HepG2 (cell line): ENCODE measurements at regions not wholly inside any gene's neighbourhood (a gene's known extent, or its start where the extent isn't known, plus 50 kb on each side); places are given as distances from the start of the nearest gene placed in this dataset.

Source experiments
- ATAC-seq: fragments of 200-7000 bp; cut with Tn5 transposase; 3 replicates; pipeline ENCODE4 v1.9.1; 2020; ENCODE audit warnings: mild to moderate bottlenecking, moderate library complexity
- BruUV-seq: library from RNA; stranded (reverse); fragments of 400-500 nt; replicated peaks from 2 replicates; lab custom pipeline; 2021; lab: Mats Ljungman, UMichigan
- CTCF ChIA-PET: fragments of 300-600 bp; formaldehyde crosslinking; extraction: SDS; loops from one replicate; lab custom pipeline; 2021; ENCODE audit warnings: low total read pairs, inconsistent platforms, low intra/inter-chr PET ratio; lab: Yijun Ruan, JAX
- POLR2A ChIA-PET: fragments of 350-600 bp; sonication (Branson Sonifier 250); formaldehyde crosslinking; loops from one replicate; lab custom pipeline; 2020; ENCODE audit warnings: antibody characterized with exemption, inconsistent platforms; lab: Yijun Ruan, JAX
- DNase-seq: peaks from one replicate; pipeline ENCODE4 v3.0.0-alpha.2; 2015; ENCODE audit warnings: low spot score
- FAIRE-seq: peaks from 3 replicates; lab custom pipeline; 2011; peaks lifted over from hg19 to GRCh38; lab: Jason Lieb, UNC
- H2AFZ ChIP-seq: one replicate; pipeline ENCODE4 v1.6.1; 2011; ENCODE audit warnings: low read length, inconsistent platforms
- H3K27ac ChIP-seq: fragments of 300-600 bp; 3 replicates; pipeline ENCODE4 v1.8.0; 2011; ENCODE audit warnings: mixed run types, mild to moderate bottlenecking, mixed read lengths, low read length, inconsistent platforms; ENCODE audit not compliant: insufficient read depth; ENCODE audit errors: extremely low read length
- H3K27me3 ChIP-seq, 2 experiments: fragments of 200-600 bp in 1 of 2; 2 replicates in 1 of 2; 3 replicates in 1 of 2; pipeline versions ENCODE4 v1.6.0 to v1.8.0; 2011; ENCODE audit warnings: low read length in 2 of 2, mild to moderate bottlenecking in 2 of 2, moderate library complexity in 2 of 2, inconsistent platforms in 1 of 2; ENCODE audit not compliant: insufficient read depth in 2 of 2, control insufficient read depth in 1 of 2
- H3K36me3 ChIP-seq, 2 experiments: fragments of 200-600 bp in 1 of 2; replicated peaks in 1 of 2; 2 replicates in 1 of 2; 3 replicates in 1 of 2; pipeline versions ENCODE4 v1.5.1 to v1.8.0; 2011; ENCODE audit warnings: low read length in 2 of 2, inconsistent platforms in 1 of 2; ENCODE audit not compliant: insufficient read depth in 2 of 2, control insufficient read depth in 1 of 2
- H3K4me1 ChIP-seq: 2 replicates; pipeline ENCODE4 v1.5.1; 2012; ENCODE audit warnings: low read length, inconsistent platforms; ENCODE audit not compliant: insufficient read depth
- H3K4me2 ChIP-seq: 2 replicates; pipeline ENCODE4 v1.6.0; 2011; ENCODE audit warnings: low read depth, low read length, inconsistent platforms
- H3K4me3 ChIP-seq, 3 experiments: fragments of 200-600 bp in 1 of 3; sonication (generic), shearing (Covaris generic) in 1 of 3; replicated peaks in 1 of 3; 2 replicates each; pipeline ENCODE4 v1.5.1; 2011 to 2016; ENCODE audit warnings: low read length in 3 of 3, inconsistent platforms in 2 of 3, low read depth in 2 of 3, mild to moderate bottlenecking in 2 of 3, control low read depth in 1 of 3, mixed read lengths in 1 of 3; ENCODE audit not compliant: insufficient read depth in 1 of 3
- H3K79me2 ChIP-seq: one replicate; pipeline ENCODE4 v1.6.1; 2011; ENCODE audit warnings: low read length, inconsistent platforms; ENCODE audit not compliant: insufficient read depth
- H3K9ac ChIP-seq: 2 replicates; pipeline ENCODE4 v1.6.0; 2011; ENCODE audit warnings: mild to moderate bottlenecking, low read depth, low read length, inconsistent platforms; ENCODE audit not compliant: insufficient read depth
- H3K9me3 ChIP-seq: 2 replicates; pipeline ENCODE4 v1.5.1; 2012; ENCODE audit warnings: mild to moderate bottlenecking, low read length
- H4K20me1 ChIP-seq: 2 replicates; pipeline ENCODE4 v1.6.0; 2011; ENCODE audit warnings: inconsistent platforms, mild to moderate bottlenecking, low read length, moderate library complexity; ENCODE audit not compliant: insufficient read depth
- CBX1 ChIP-seq: IDR thresholded peaks from one replicate; pipeline ENCODE4 v1.6.1; 2016; ENCODE audit warnings: antibody characterized with exemption, low read depth
- DNMT3B ChIP-seq: conservative IDR thresholded peaks from 2 replicates; pipeline ENCODE4 v1.6.1; 2016; ENCODE audit warnings: missing biosample characterization, control low read depth
- FOXA1 ChIP-seq, 2 experiments: fragments of 450-650 bp in 1 of 2; sonication (generic) in 1 of 2; formaldehyde crosslinking in 1 of 2; IDR thresholded peaks; 2 replicates each; pipeline versions ENCODE4 v1.4.0 to v1.6.1; 2016 to 2020; ENCODE audit warnings: missing genetic modification reagents in 1 of 2
- HMG20A ChIP-seq: IDR thresholded peaks from 2 replicates; pipeline ENCODE4 v1.6.1; 2016; ENCODE audit warnings: borderline replicate concordance
- KAT8 ChIP-seq: IDR thresholded peaks from 2 replicates; pipeline ENCODE4 v1.6.1; 2016; ENCODE audit warnings: missing genetic modification reagents, missing compliant biosample characterization
- MAFF ChIP-seq: IDR thresholded peaks from 2 replicates; pipeline ENCODE4 v1.6.1; 2011; ENCODE audit warnings: low read depth, low read length, improper control_type of control experiment
- NFIC ChIP-seq: IDR thresholded peaks from 2 replicates; pipeline ENCODE4 v1.6.1; 2012; ENCODE audit warnings: mild to moderate bottlenecking, low read length, inconsistent platforms
- NKX3-1 ChIP-seq: sonication (generic); formaldehyde crosslinking; IDR thresholded peaks from 2 replicates; pipeline ENCODE4 v1.5.0; 2020; ENCODE audit warnings: missing genetic modification reagents
- NR2F1 ChIP-seq, 2 experiments: fragments of 450-650 bp in 1 of 2; formaldehyde crosslinking in 1 of 2; IDR thresholded peaks; 2 replicates each; pipeline versions ENCODE4 v1.5.0 to v1.6.1; 2016 to 2020; ENCODE audit warnings: mild to moderate bottlenecking in 1 of 2, missing compliant biosample characterization in 1 of 2, missing genetic modification reagents in 1 of 2, moderate library complexity in 1 of 2
- NR2F2 ChIP-seq: IDR thresholded peaks from 2 replicates; pipeline ENCODE4 v1.6.1; 2012; ENCODE audit warnings: low read depth, inconsistent platforms, borderline replicate concordance
- NR2F6 ChIP-seq, 2 experiments: IDR thresholded peaks; 2 replicates each; pipeline ENCODE4 v1.6.1; 2016; ENCODE audit warnings: antibody characterized with exemption in 1 of 2, mild to moderate bottlenecking in 1 of 2
- ONECUT2 ChIP-seq: sonication (generic); formaldehyde crosslinking; IDR thresholded peaks from 2 replicates; pipeline ENCODE4 v1.4.0; 2020; ENCODE audit warnings: missing genetic modification reagents
- PPARG ChIP-seq: conservative IDR thresholded peaks from 2 replicates; pipeline ENCODE4 v1.6.1; 2016; ENCODE audit warnings: missing biosample characterization, missing genetic modification reagents
- RCOR2 ChIP-seq: IDR thresholded peaks from 2 replicates; pipeline ENCODE4 v1.6.1; 2016; ENCODE audit warnings: missing biosample characterization, missing genetic modification reagents
- SATB2 ChIP-seq: sonication (generic); formaldehyde crosslinking; IDR thresholded peaks from 2 replicates; pipeline ENCODE4 v1.5.0; 2020; ENCODE audit warnings: missing genetic modification reagents
- SOX13 ChIP-seq, 3 experiments: fragments of 450-650 bp in 1 of 3; sonication (generic) in 1 of 3; formaldehyde crosslinking in 1 of 3; IDR thresholded peaks in 2 of 3; conservative IDR thresholded peaks in 1 of 3; 2 replicates each; pipeline versions ENCODE4 v1.5.0 to v1.6.1; 2016 to 2020; ENCODE audit warnings: antibody characterized with exemption in 1 of 3, mild to moderate bottlenecking in 1 of 3, missing compliant biosample characterization in 1 of 3, missing genetic modification reagents in 1 of 3, moderate library complexity in 1 of 3
- TBX2 ChIP-seq: sonication (generic); formaldehyde crosslinking; IDR thresholded peaks from 2 replicates; pipeline ENCODE4 v1.5.0; 2020; ENCODE audit warnings: missing genetic modification reagents, mild to moderate bottlenecking, borderline replicate concordance
- YY1 ChIP-seq: IDR thresholded peaks from 2 replicates; pipeline ENCODE4 v1.6.1; 2011; ENCODE audit warnings: low read length, low read depth, moderate library complexity, mild to moderate bottlenecking; ENCODE audit not compliant: insufficient read depth, insufficient replicate concordance
- ZBTB10 ChIP-seq: sonication (generic); formaldehyde crosslinking; IDR thresholded peaks from 2 replicates; pipeline ENCODE4 v1.4.0; 2020; ENCODE audit warnings: missing genetic modification reagents, borderline replicate concordance
- ZNF160 ChIP-seq: sonication (generic); formaldehyde crosslinking; IDR thresholded peaks from 2 replicates; pipeline ENCODE4 v1.8.0; 2022; ENCODE audit warnings: mild to moderate bottlenecking, inconsistent platforms, missing genetic modification reagents
- ZNF207 ChIP-seq: fragments of 450-650 bp; IDR thresholded peaks from 2 replicates; pipeline ENCODE4 v1.6.1; 2016; ENCODE audit warnings: antibody characterized with exemption, borderline replicate concordance
- ZNF225 ChIP-seq: sonication (generic); formaldehyde crosslinking; IDR thresholded peaks from 2 replicates; pipeline ENCODE4 v1.4.0; 2020; ENCODE audit warnings: mild to moderate bottlenecking, missing genetic modification reagents
- ZNF816 ChIP-seq: sonication (generic); formaldehyde crosslinking; IDR thresholded peaks from 2 replicates; pipeline ENCODE4 v1.8.0; 2022; ENCODE audit warnings: missing genetic modification reagents, mild to moderate bottlenecking, borderline replicate concordance
- ZNF879 ChIP-seq: sonication (generic); formaldehyde crosslinking; IDR thresholded peaks from 2 replicates; pipeline ENCODE4 v1.8.1; 2023; ENCODE audit warnings: missing genetic modification reagents
- ZSCAN9 ChIP-seq: IDR thresholded peaks from 2 replicates; pipeline ENCODE4 v1.6.1; 2016; ENCODE audit warnings: borderline replicate concordance
- WGBS: methylation state at CpG from one replicate; pipeline ENCODE4 v1.1.6; 2017; ENCODE audit warnings: low lambda C conversion rate; 5-methylcytosine and 5-hydroxymethylcytosine counted together
- in situ Hi-C: cut with HindIII; loops from 2 replicates; pipeline ENCODE4 v1.10.0; 2017; ENCODE audit warnings: low pct_unique_long_range_greater_than_20kb; ENCODE audit not compliant: extremely low pct_ligation_motif_present
- intact Hi-C: fragments of 100-400 bp; cut with micrococcal nuclease; formaldehyde crosslinking; loops from one replicate; pipeline ENCODE4 v1.10.0; 2022; ENCODE audit not compliant: unreplicated experiment

GRCh38 chr3:187941848-187942194 is 196.6 kb upstream of the BCL6 start:
- no peak overlapping the region for H3K27ac ChIP-seq
- DNase-seq (peak; percentile 33), FAIRE-seq (no peak), ATAC-seq (no peak)
- no peak overlapping the region for H3K4me3 ChIP-seq
- peaks cover 66% of the 10 kb centered on the region for H3K4me1 ChIP-seq
- 4% methylated on average over 2 of the region's 2 CpGs for WGBS
- intact Hi-C loops, result loop anchor here (2.0 kb wide), 1 partner anchor 61 kb away; no protein-coding TSS in a partner anchor
- no peaks in the 10 kb centered on the region for H3K9me3 ChIP-seq
- peak overlapping the region; percentile 36 for H3K4me2 ChIP-seq
- H2AFZ ChIP-seq, result no peak overlapping the region
- H3K36me3 ChIP-seq, result no peaks in the 10 kb centered on the region
- in situ Hi-C loops, result no loop called here
- no TSS peak for BruUV-seq
- ChIA-PET POLR2A (interaction anchor here (0.8 to 2.8 kb wide), 7 partner anchors 13 to 196 kb away, joined by 3 to 9 read pairs (median 4); partner anchors contain the start of gene BCL6), CTCF (no interaction called here)
- peaks cover 0 to 3% of the 10 kb centered on the region in 2 experiments; a peak in 1 of 5 replicates for H3K27me3 ChIP-seq
- H4K20me1 ChIP-seq, result no peaks in the 10 kb centered on the region
- no peaks in the 10 kb centered on the region for H3K79me2 ChIP-seq
- H3K9ac ChIP-seq, result no peak overlapping the region
- TF ChIP-seq NR2F1 (CRISPR knock-in tag; IDR thresholded peaks at IDR 0.05) (peak; percentile 42 to 70; a peak in 3 of 4 replicates), ZSCAN9 (peak; percentile 64; the same call in 1 of the 2 replicates), FOXA1 (IDR thresholded peaks at IDR 0.05) (no peak), FOXA1 (CRISPR knock-in tag; IDR thresholded peaks at IDR 0.05) (peak; percentile 20; the same call in 1 of the 2 replicates), NFIC (peak; percentile 56; the same call in 1 of the 2 replicates), MAFF (no peak; the same call in 1 of the 2 replicates), TBX2 (CRISPR knock-in tag) (peak; percentile 55; the same call in 1 of the 2 replicates), DNMT3B (CRISPR knock-in tag) (no peak), YY1 (no peak), RCOR2 (CRISPR knock-in tag) (peak; percentile 75), NR2F2 (0 out of 2 replicates have a peak, but pooled peaks have one; percentile 35), NKX3-1 (CRISPR knock-in tag) (no peak), ZNF879 (CRISPR knock-in tag) (no peak), PPARG (CRISPR knock-in tag) (peak; percentile 69), SOX13 (IDR thresholded peaks at IDR 0.05) (no peak), SOX13 (CRISPR knock-in tag; conservative IDR thresholded peaks at IDR 0.05 in 1 of 2, IDR thresholded peaks at IDR 0.05 in 1 of 2) (peak in 1 of 2 experiments; percentile 66; a peak in 1 of 4 replicates), ZNF816 (CRISPR knock-in tag) (0 out of 2 replicates have a peak, but pooled peaks have one; percentile 29), ZNF225 (no peak), KAT8 (CRISPR knock-in tag) (peak; percentile 54; the same call in 1 of the 2 replicates), ZNF207 (no peak), CBX1 (no peak), ONECUT2 (CRISPR knock-in tag) (0 out of 2 replicates have a peak, but pooled peaks have one; percentile 29), ZBTB10 (CRISPR knock-in tag) (no peak), NR2F6 (IDR thresholded peaks at IDR 0.05) (peak; percentile 84), NR2F6 (CRISPR knock-in tag; IDR thresholded peaks at IDR 0.05) (peak; percentile 86), SATB2 (CRISPR knock-in tag) (0 out of 2 replicates have a peak, but pooled peaks have one; percentile 38), ZNF160 (CRISPR knock-in tag) (no peak), HMG20A (peak; percentile 54; the same call in 1 of the 2 replicates)
